Naive thymus-derived CD8-positive, alpha-beta T cell (primary cell): ENCODE measurements at regions not wholly inside any gene's neighbourhood (a gene's known extent, or its start where the extent isn't known, plus 50 kb on each side); places are given as distances from the start of the nearest gene placed in this dataset.
"Not testable (repeated sequence)": the region's sequence is repeated elsewhere in the genome, so short reads cannot be mapped to it uniquely, and the experiment has no call there.

ENCODE experiments used
- ATAC-seq, 2 donors: fragments of 150-1000 bp; cut with Tn5 transposase in 1 of 2; sonication (Bioruptor Pico), chemical (Tn5 transposase) in 1 of 2; 1 replicate in 1 of 2; 2 replicates in 1 of 2; pipeline ENCODE4 v1.10.0; 2021; ENCODE audit warnings: mild to moderate bottlenecking in 2 of 2, moderate library complexity in 2 of 2
- POLR2A ChIA-PET: fragments of 350-600 bp; sonication (Branson Sonifier 250); formaldehyde crosslinking; loops from one replicate; lab custom pipeline; 2021; ENCODE audit warnings: antibody characterized with exemption; lab: Charles Lee
- DNase-seq, 10 donors: peaks; one replicate each; pipeline versions ENCODE4 v3.0.0 to v3.0.0-alpha.2; 2020 to 2022
- H3K27ac Mint-ChIP-seq, 10 donors: one replicate each; pipeline ENCODE4 v1.8.0; 2020 to 2022; ENCODE audit warnings: mild to moderate bottlenecking in 10 of 10, mixed read lengths in 10 of 10, moderate library complexity in 4 of 10, inconsistent platforms in 1 of 10
- H3K27me3 Mint-ChIP-seq, 5 donors: one replicate each; pipeline ENCODE4 v1.8.0; 2021 to 2022; ENCODE audit warnings: mixed read lengths in 5 of 5
- H3K36me3 Mint-ChIP-seq, 3 donors: one replicate each; pipeline ENCODE4 v1.8.0; 2020 to 2022; ENCODE audit warnings: mixed read lengths in 3 of 3, mild to moderate bottlenecking in 2 of 3, inconsistent platforms in 1 of 3
- H3K4me1 Mint-ChIP-seq, 4 donors: one replicate each; pipeline ENCODE4 v1.8.0; 2021 to 2022; ENCODE audit warnings: mixed read lengths in 4 of 4
- H3K4me3 Mint-ChIP-seq, 10 donors: one replicate each; pipeline ENCODE4 v1.8.0; 2020 to 2022; ENCODE audit warnings: mild to moderate bottlenecking in 10 of 10, mixed read lengths in 10 of 10, moderate library complexity in 6 of 10, inconsistent platforms in 1 of 10
- H3K9me3 Mint-ChIP-seq, 9 donors: one replicate each; pipeline ENCODE4 v1.8.0; 2020 to 2022; ENCODE audit warnings: mixed read lengths in 9 of 9, mild to moderate bottlenecking in 3 of 9, inconsistent platforms in 1 of 9, moderate library complexity in 1 of 9

DNA sequence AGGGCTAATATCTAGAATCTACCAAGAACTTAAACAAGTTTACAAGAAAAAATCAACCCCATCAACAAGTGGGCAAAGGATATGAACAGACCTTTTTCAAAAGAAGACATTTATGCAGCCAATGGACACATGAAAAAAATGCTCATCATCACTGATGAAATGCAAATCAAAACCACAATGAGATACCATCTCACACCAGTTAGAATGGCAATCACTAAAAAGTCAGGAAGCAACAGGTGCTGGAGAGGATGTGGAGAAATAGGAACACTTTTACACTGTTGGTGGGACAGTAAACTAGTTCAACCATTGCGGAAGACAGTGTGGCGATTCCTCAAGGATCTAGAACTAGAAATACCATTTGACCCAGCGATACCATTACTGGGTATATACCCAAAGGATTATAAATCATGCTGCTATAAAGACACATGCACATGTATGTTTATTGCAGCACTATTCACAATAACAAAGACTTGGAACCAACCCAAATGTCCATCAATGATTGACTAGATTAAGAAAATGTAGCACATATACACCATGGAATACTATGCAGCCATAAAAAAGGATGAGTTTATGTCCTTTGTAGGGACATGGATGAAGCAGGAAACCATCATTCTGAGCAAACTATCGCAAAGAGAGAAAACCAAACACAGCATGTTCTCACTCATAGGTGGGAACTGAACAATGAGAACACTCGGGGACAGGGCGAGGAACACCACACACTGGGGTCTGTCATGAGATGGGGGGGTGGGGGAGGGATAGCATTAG is 1267.9 kb upstream of the ZEB2 start:
- ATAC-seq, H3K4me3 Mint-ChIP-seq, H3K27me3 Mint-ChIP-seq, H3K36me3 Mint-ChIP-seq, H3K27ac Mint-ChIP-seq, POLR2A ChIA-PET, DNase-seq, H3K4me1 Mint-ChIP-seq: not testable (repeated sequence)
- peaks cover 3 to 40% (median 6%) of the 10 kb centered on the region in 9 donors for H3K9me3 Mint-ChIP-seq

DNA sequence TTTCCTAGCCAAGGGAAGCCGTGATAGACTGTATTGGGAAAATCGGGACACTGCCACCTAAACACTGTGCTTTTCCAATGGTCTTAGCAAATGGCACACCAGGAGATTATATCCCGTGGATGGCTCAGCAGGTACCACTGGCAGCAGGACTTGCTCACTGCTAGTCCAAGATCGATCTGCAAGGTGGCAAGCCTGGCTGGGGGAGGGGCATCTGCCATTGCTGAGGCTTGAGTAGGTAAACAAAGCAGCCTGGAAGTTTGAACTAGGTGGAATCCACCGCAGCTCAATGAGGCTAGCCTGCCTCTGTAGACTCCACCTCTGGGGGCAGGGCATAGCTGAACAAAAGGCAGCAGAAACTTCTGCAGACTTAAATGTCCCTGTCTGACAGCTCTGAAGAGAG is 1262.7 kb upstream of the ZEB2 start:
- ATAC-seq, H3K4me1 Mint-ChIP-seq, DNase-seq, H3K4me3 Mint-ChIP-seq, POLR2A ChIA-PET, H3K27me3 Mint-ChIP-seq, H3K27ac Mint-ChIP-seq, H3K36me3 Mint-ChIP-seq: not testable (repeated sequence)
- peaks cover 0 to 40% (median 4%) of the 10 kb centered on the region in 9 donors for H3K9me3 Mint-ChIP-seq

DNA sequence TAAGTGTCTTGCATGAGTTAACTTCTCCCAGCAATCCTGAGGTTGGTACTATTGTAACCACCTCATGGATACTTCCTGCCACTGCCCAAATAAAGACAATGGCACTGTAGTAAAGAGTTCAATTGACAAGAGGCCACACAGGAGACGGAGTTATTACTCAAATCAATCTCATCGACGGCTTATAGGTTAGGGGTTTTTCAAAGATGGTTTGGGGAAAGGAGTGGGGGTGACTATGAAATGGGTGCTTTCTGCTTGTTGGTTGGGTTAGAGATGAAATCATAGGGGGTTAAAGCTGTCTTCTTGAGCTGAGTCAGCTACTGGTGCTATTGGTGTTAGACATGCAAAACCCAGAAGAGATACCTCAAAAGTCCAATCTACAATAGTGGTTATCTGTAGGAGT is 1258.0 kb upstream of the ZEB2 start:
- Mint-ChIP-seq H3K4me1 (no peaks in the 10 kb centered on the region), H3K27me3 (peaks cover 0 to 2% (median 0%) of the 10 kb centered on the region in 5 donors), H3K36me3 (no peaks in the 10 kb centered on the region), H3K9me3 (no peaks in the 10 kb centered on the region), H3K27ac (no peak overlapping the region), H3K4me3 (no peak overlapping the region)
- DNase-seq (no peak), ATAC-seq (no peak)
- POLR2A ChIA-PET: no interaction called here

DNA sequence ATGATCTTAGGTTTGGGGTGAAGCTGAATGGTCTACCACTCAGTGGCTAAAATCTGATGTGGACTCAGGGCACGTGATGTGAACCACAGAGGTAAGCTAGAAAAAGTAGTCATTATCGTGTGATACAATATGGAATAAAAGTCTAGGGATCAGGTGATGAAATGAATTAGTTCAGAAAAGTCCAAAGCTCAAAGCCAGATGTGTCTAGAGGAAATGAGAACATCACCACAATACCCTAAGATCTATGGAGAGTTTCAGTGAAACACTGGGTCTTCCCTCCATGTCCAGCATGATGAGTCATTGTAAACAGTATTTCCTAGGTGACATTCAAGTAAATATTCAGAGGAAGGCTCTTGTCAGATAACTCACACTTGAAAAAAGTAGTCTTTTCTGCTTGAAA is 1257.4 kb upstream of the ZEB2 start:
- Mint-ChIP-seq H3K36me3 (no peaks in the 10 kb centered on the region), H3K4me1 (no peaks in the 10 kb centered on the region), H3K9me3 (no peaks in the 10 kb centered on the region), H3K27me3 (peaks cover 0 to 2% (median 0%) of the 10 kb centered on the region in 5 donors), H3K27ac (no peak overlapping the region), H3K4me3 (no peak overlapping the region)
- POLR2A ChIA-PET: no interaction called here
- ATAC-seq: no peak
- DNase-seq: no peak

DNA sequence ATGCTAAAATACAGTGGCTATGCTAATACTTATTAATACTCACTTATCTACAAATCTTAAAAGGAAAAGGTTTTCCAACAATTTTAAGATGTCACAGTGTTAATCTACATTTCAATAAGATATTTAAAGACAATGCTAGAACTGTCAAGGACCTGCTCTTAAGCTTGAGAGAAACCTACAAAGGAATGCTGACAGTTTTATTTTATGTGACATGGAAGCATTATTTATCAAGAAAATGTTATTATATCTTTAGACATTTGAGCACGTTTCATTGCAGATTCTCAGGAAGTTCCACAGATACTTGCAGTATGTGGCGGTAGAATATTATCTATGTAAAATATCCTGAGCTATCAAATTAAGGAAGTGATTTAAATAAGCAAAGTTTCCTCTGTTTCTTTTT is 1255.7 kb upstream of the ZEB2 start:
- peaks cover 0 to 1% (median 0%) of the 10 kb centered on the region in 5 donors for H3K27me3 Mint-ChIP-seq
- no peak overlapping the region for H3K4me3 Mint-ChIP-seq
- no peaks in the 10 kb centered on the region for H3K36me3 Mint-ChIP-seq
- H3K27ac Mint-ChIP-seq: no peak overlapping the region
- H3K9me3 Mint-ChIP-seq: no peaks in the 10 kb centered on the region
- H3K4me1 Mint-ChIP-seq: no peaks in the 10 kb centered on the region
- DNase-seq: no peak
- ATAC-seq: no peak
- POLR2A ChIA-PET: no interaction called here

DNA sequence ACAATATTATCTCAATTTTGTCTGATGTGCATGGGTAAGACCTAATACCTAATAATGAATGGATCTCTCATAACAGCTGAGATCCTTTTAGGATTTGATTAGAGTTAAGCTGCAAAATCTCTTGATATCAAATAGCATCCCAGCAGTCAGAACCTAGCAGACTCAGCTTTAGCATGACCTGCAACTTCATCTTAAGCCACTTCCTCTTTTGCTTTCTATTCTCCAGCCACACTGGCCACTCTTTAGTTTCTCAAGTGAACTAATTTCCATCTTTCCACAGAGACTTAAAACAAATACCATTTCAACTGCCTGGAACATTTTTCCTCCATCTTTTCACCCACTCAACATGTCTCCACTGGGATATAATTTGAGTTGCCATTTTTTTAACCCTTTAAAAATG is 1251.6 kb upstream of the ZEB2 start:
- ATAC-seq: no peak
- no peaks in the 10 kb centered on the region for H3K27me3 Mint-ChIP-seq
- H3K9me3 Mint-ChIP-seq: no peaks in the 10 kb centered on the region
- no peak for DNase-seq
- no peaks in the 10 kb centered on the region for H3K4me1 Mint-ChIP-seq
- H3K4me3 Mint-ChIP-seq: no peak overlapping the region
- no peak overlapping the region for H3K27ac Mint-ChIP-seq
- POLR2A ChIA-PET: no interaction called here
- H3K36me3 Mint-ChIP-seq: no peaks in the 10 kb centered on the region

DNA sequence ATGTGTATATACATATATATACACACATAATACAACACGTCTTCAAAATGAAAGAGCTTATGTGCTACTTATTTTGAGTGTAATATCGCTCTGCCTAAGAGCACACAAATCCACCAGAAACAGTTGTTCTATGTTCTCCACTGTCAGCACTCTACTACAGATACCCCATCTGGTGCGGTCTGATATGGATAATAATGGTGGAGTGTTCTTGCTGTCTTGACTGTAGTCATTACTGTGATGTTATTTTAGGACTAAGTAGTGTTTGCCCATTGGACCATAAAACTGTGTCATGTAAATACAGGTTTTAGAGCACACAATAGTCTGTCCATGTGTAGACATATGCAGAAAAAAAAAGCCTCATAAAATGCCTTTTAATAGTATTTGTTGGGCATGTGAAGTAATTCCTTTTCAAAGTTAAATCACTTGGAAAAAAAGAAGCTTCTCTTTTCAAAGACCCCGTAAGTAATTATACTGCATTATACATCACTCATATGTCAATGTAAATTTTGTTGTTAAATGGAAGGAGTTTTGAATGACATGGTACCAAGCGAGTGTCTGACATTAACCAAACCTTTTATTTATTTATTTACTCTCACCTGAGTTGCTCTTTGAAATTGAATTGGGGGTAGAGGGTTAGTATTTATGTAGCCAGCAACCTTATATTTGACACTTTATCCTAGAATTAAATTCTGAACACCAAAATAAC is 1249.2 kb upstream of the ZEB2 start:
- Mint-ChIP-seq H3K4me1 (no peaks in the 10 kb centered on the region), H3K27ac (no peak overlapping the region), H3K36me3 (no peaks in the 10 kb centered on the region), H3K4me3 (no peak overlapping the region), H3K27me3 (no peaks in the 10 kb centered on the region), H3K9me3 (no peaks in the 10 kb centered on the region)
- ATAC-seq: no peak
- POLR2A ChIA-PET: no interaction called here
- DNase-seq: no peak

DNA sequence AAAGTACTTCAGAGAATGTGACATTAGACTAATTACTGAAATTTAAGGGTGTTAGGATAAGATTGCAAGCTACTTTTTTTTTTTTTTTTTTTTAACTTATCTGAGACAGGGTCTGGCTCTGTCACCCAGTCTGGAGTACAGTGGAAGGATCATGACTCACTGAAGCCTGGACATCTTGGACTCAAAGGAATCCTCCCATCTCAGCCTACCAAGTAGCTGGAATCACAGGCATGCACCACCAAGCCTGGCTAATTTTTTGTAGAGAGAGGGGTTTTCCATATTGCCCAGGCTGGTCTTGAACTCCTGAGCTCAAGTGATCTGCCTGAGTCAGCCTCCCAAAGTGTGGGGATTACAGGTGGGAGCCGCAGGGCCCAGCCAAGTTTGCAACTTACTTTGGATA is 1246.0 kb upstream of the ZEB2 start:
- Mint-ChIP-seq H3K27me3 (no peaks in the 10 kb centered on the region), H3K9me3 (no peaks in the 10 kb centered on the region), H3K36me3 (no peaks in the 10 kb centered on the region), H3K4me1 (no peaks in the 10 kb centered on the region), H3K27ac (no peak overlapping the region), H3K4me3 (no peak overlapping the region)
- DNase-seq (no peak), ATAC-seq (no peak)
- POLR2A ChIA-PET: no interaction called here

DNA sequence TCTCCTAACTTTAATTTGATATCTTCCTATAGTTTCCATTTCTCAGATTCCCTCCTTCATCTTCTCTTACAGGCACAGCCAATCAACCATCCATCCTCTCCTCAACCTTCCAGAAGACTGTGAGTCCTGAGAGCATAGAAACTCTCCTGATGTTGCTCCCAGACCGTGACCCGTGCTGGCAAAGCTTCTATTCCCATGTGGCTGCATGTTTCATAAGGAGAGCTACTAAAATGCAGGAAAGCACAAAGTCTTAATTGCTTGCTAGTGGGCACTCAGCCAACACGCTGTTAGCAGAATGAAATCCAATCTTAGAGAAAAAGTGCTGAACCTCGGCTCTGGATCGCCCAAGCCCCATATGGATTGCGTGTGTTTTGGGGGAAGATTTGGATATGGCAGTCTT is 1244.7 kb upstream of the ZEB2 start:
- POLR2A ChIA-PET: no interaction called here

DNA sequence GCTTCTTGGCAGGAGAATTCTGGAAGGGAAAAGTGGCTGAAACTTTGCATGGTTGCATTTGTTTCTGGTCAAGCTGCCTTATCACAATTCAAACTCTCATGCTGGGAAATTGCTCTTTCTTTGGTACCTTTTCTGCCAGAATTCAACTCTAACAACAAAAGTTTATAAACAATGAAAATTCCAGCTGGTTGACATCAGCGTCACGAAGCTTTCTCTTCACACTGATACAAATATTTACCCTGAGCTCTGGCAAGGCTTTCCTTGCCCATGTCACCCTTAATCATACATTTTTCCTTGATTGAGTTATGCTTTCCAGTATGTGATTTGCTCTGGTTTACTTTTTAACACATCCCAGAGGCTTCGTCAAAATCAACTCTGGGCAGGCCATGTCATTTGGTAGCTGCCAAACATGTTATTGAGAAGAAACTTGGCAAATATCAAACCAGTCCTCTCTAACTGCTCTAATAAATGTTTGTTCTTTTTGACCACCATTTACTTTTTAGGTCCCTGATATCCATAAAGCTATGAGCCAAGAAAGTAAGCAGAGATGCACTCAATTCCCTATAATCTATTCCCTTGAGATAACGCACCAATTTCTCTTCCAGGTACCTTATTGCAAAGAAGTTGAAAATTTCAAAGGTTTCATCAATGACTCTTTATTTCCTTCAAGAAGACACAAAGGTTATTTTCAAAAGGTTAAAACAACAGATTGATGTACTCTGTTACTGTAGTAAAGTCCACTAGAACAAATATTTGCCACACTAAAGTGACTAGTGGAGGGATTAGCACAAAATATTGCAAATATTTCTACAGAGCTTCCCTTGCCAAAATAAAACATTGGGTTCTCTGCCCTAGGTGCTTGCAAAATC is 1241.1 kb upstream of the ZEB2 start:
- H3K4me3 Mint-ChIP-seq: no peak overlapping the region
- DNase-seq (no peak), ATAC-seq (no peak)
- H3K27me3 Mint-ChIP-seq: no peaks in the 10 kb centered on the region
- H3K36me3 Mint-ChIP-seq: no peaks in the 10 kb centered on the region
- H3K9me3 Mint-ChIP-seq: no peaks in the 10 kb centered on the region
- H3K4me1 Mint-ChIP-seq: no peaks in the 10 kb centered on the region
- H3K27ac Mint-ChIP-seq: no peak overlapping the region
- POLR2A ChIA-PET: no interaction called here

More for the DNA sequence above, 1244.7 kb upstream of the ZEB2 start:
- no peak overlapping the region for H3K27ac Mint-ChIP-seq
- no peak overlapping the region for H3K4me3 Mint-ChIP-seq
- ATAC-seq (no peak), DNase-seq (no peak)
- H3K4me1 Mint-ChIP-seq: no peaks in the 10 kb centered on the region
- H3K27me3 Mint-ChIP-seq: no peaks in the 10 kb centered on the region
- H3K36me3 Mint-ChIP-seq: no peaks in the 10 kb centered on the region
- H3K9me3 Mint-ChIP-seq: no peaks in the 10 kb centered on the region

DNA sequence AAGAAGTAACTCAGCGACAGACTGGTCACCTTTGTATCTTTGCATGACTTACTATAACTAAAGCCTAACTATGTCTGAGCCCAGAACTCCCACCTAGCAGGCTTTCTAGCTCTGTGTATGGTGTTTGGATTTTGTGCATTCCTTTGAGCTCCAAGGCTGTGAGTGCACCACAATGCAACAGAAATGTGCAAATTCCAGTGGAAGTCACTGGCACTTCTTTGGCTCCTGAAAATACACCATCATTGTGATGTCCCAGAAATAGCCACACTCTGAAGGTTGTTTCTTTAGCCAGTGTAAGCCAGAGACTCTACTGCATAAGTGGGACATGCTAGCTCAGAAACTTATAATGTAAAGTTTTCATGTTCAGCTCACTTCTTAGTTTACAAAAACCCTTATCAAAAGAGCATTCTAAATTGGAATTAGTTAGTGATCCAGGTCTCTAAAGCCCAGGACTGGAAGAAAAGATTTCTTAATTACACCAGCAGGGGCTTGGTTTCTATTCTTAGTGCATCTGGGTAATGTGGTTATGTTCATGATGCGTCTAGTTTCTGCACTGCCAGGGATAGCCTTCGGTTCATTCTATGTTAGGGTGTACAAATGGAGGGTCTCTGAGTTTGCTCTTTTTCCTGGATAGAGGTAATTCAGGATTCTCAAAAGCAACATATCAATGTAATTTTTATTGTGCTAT is 1239.5 kb upstream of the ZEB2 start:
- ATAC-seq: no peak
- H3K4me3 Mint-ChIP-seq: no peak overlapping the region
- POLR2A ChIA-PET: no interaction called here
- no peak for DNase-seq
- peaks cover 0 to 5% (median 0%) of the 10 kb centered on the region in 5 donors for H3K27me3 Mint-ChIP-seq
- H3K27ac Mint-ChIP-seq: no peak overlapping the region
- H3K36me3 Mint-ChIP-seq: no peaks in the 10 kb centered on the region
- H3K9me3 Mint-ChIP-seq: no peaks in the 10 kb centered on the region
- H3K4me1 Mint-ChIP-seq: no peaks in the 10 kb centered on the region

DNA sequence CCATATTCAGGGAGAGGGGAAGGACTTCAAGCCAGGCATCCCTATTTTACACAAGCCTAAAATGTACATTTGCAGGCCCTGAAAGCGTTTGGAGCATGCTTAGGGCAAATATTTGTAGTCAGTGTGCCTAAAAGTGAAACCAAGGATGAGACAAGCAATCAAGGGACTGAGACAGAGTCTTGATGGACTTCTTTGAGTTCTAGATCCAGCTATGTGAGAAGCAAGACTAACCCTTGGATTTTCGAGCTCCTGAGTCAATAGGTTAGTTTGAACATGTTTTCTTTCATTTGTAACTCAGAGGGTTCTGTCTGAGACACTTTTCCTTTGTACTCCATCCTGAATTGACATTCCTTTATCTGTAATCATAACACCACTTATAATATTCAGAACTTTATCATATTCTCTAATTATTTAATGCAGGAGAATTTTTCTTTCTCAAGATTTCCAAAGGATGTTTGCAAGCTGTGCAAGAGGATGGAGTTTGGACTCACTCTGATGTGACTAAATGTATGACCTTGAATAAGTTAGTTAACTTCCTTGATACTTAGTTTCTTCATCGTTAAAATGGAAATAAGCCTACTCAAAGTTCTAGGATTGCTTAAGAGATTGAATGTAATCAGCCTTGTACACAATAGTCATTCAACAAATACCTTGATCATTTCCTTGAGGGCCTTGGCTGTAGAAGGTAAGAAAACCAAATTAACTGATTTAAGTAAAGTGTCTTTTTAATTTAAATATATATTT is 1237.8 kb upstream of the ZEB2 start:
- no peaks in the 10 kb centered on the region for H3K9me3 Mint-ChIP-seq
- POLR2A ChIA-PET: no interaction called here
- H3K27me3 Mint-ChIP-seq: peaks cover 0 to 5% (median 0%) of the 10 kb centered on the region in 5 donors

More for the DNA sequence above, 1237.8 kb upstream of the ZEB2 start:
- Mint-ChIP-seq H3K4me1 (no peaks in the 10 kb centered on the region), H3K36me3 (no peaks in the 10 kb centered on the region), H3K27ac (no peak overlapping the region), H3K4me3 (no peak overlapping the region)
- DNase-seq: no peak
- ATAC-seq: no peak
